Thyroid gland (tissue), 4 donors: ENCODE measurements at regions not wholly inside any gene's neighbourhood (a gene's known extent, or its start where the extent isn't known, plus 50 kb on each side); places are given as distances from the start of the nearest gene placed in this dataset.

Experiments used
- CTCF ChIP-seq, 6 experiments: fragments of 200-600 bp in 3 of 6; fragments of 450-650 bp in 3 of 6; sonication (generic) in 3 of 6; IDR thresholded peaks; one replicate each; pipeline ENCODE4 v1.5.1; 2016 to 2019; ENCODE audit warnings: antibody characterized with exemption in 6 of 6, mild to moderate bottlenecking in 2 of 6, inconsistent platforms in 1 of 6, moderate library complexity in 1 of 6
- POLR2A ChIP-seq, 2 donors: fragments of 450-650 bp; IDR thresholded peaks; one replicate each; pipeline ENCODE4 v1.6.1; 2017; ENCODE audit warnings: antibody characterized with exemption in 2 of 2, mild to moderate bottlenecking in 2 of 2, moderate library complexity in 1 of 2

DNA sequence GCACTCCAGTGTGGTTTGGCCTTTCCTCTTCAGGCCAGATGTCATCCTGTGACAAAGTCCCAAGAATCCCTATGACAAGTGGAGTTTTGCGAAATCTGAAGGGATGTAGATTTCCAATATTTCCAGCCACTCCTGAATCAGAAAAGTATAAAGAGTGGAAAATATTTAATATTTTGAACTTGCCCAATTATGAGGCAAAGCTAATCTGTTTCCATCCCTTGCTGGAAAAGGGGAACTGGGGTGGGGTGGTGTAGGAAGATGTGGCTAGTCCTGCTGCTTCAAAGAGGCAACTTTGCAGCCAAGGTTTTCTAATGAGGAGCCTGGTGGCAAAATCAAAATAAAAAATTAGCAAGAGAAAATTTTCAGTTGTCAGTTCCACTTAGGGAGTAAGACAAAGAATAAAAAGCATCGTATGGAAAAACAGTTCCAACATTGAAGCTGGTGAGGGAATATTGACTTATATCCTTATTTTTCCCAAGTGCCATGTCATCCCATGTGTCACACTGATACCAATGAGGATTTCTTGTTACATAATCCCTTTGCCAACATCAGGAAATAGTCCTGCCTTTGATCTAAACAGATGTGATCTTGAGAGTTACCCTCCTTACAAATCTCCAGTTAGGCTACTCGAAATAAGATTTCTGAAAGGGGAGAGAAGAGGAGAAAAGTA is 480.0 kb upstream of the JARID2 start:
- TF ChIP-seq CTCF (IDR thresholded peaks at IDR 0.05): no peak
- no peak for TF ChIP-seq POLR2A (IDR thresholded peaks at IDR 0.05)
